ENCODE measurements at regions not wholly inside any gene's neighbourhood (a gene's known extent, or its start where the extent isn't known, plus 50 kb on each side); places are given as distances from the start of the nearest gene placed in this dataset.

GRCh38 chr4:124282301-124282898 lies 430.1 kb downstream of the ANKRD50 start:
- no peak overlapping the region for H3K27ac Mint-ChIP-seq (ENCODE audit: unreplicated experiment)
- H3K4me3 Mint-ChIP-seq (ENCODE audit: unreplicated experiment): no peak overlapping the region
- no peaks in the 10 kb centered on the region for H3K9me3 Mint-ChIP-seq (ENCODE audit: unreplicated experiment)
- no peak for DNase-seq
- H3K36me3 Mint-ChIP-seq (ENCODE audit: unreplicated experiment): no peaks in the 10 kb centered on the region
- H3K4me1 Mint-ChIP-seq (ENCODE audit: low read depth, unreplicated experiment): peaks cover 24% of the 10 kb centered on the region
- TF ChIP-seq CTCF (IDR thresholded peaks at IDR 0.05; ENCODE audit: partially characterized antibody, unreplicated experiment): no peak
- H3K27me3 Mint-ChIP-seq (ENCODE audit: unreplicated experiment): no peaks in the 10 kb centered on the region

GRCh38 chr4:124288706-124289486 lies 423.6 kb downstream of the ANKRD50 start:
- no peak for DNase-seq
- Mint-ChIP-seq H3K9me3 (ENCODE audit: unreplicated experiment) (no peaks in the 10 kb centered on the region), H3K4me3 (ENCODE audit: unreplicated experiment) (no peak overlapping the region), H3K27me3 (ENCODE audit: unreplicated experiment) (no peaks in the 10 kb centered on the region), H3K4me1 (ENCODE audit: low read depth, unreplicated experiment) (no peaks in the 10 kb centered on the region), H3K36me3 (ENCODE audit: unreplicated experiment) (no peaks in the 10 kb centered on the region), H3K27ac (ENCODE audit: unreplicated experiment) (no peak overlapping the region)
- no peak for TF ChIP-seq CTCF (IDR thresholded peaks at IDR 0.05; ENCODE audit: partially characterized antibody, unreplicated experiment)

- H3K4me3 Mint-ChIP-seq (ENCODE audit: unreplicated experiment): no peak overlapping the region
- no peaks in the 10 kb centered on the region for H3K27me3 Mint-ChIP-seq (ENCODE audit: unreplicated experiment)
- DNase-seq: no peak
- TF ChIP-seq CTCF (IDR thresholded peaks at IDR 0.05; ENCODE audit: partially characterized antibody, unreplicated experiment): no peak
- H3K4me1 Mint-ChIP-seq (ENCODE audit: low read depth, unreplicated experiment): no peaks in the 10 kb centered on the region
- no peak overlapping the region for H3K27ac Mint-ChIP-seq (ENCODE audit: unreplicated experiment)
- H3K36me3 Mint-ChIP-seq (ENCODE audit: unreplicated experiment): no peaks in the 10 kb centered on the region
- H3K9me3 Mint-ChIP-seq (ENCODE audit: unreplicated experiment): no peaks in the 10 kb centered on the region
Observed at GRCh38 chr4:124290678-124291077, 421.9 kb downstream of the ANKRD50 start.

- TF ChIP-seq CTCF (IDR thresholded peaks at IDR 0.05; ENCODE audit: partially characterized antibody, unreplicated experiment): no peak
- Mint-ChIP-seq H3K36me3 (ENCODE audit: unreplicated experiment) (no peaks in the 10 kb centered on the region), H3K4me1 (ENCODE audit: low read depth, unreplicated experiment) (no peaks in the 10 kb centered on the region), H3K9me3 (ENCODE audit: unreplicated experiment) (peaks cover 4% of the 10 kb centered on the region), H3K27ac (ENCODE audit: unreplicated experiment) (no peak overlapping the region), H3K27me3 (ENCODE audit: unreplicated experiment) (no peaks in the 10 kb centered on the region), H3K4me3 (ENCODE audit: unreplicated experiment) (no peak overlapping the region)
- DNase-seq: no peak
Observed at GRCh38 chr4:124295413-124295812, 417.1 kb downstream of the ANKRD50 start.

GRCh38 chr4:124304941-124305340 lies 407.6 kb downstream of the ANKRD50 start:
- Mint-ChIP-seq H3K27ac (ENCODE audit: unreplicated experiment) (no peak overlapping the region), H3K4me3 (ENCODE audit: unreplicated experiment) (no peak overlapping the region), H3K4me1 (ENCODE audit: low read depth, unreplicated experiment) (no peaks in the 10 kb centered on the region), H3K36me3 (ENCODE audit: unreplicated experiment) (no peaks in the 10 kb centered on the region), H3K27me3 (ENCODE audit: unreplicated experiment) (no peaks in the 10 kb centered on the region), H3K9me3 (ENCODE audit: unreplicated experiment) (peaks cover 2% of the 10 kb centered on the region)
- DNase-seq: no peak
- no peak for TF ChIP-seq CTCF (IDR thresholded peaks at IDR 0.05; ENCODE audit: partially characterized antibody, unreplicated experiment)

All from glutamatergic neuron (in vitro differentiated cells).